H1 (cell line): ENCODE measurements at regions not wholly inside any gene's neighbourhood (a gene's known extent, or its start where the extent isn't known, plus 50 kb on each side); places are given as distances from the start of the nearest gene placed in this dataset.

ENCODE experiments used
- CTCF ChIA-PET: fragments of 300-600 bp; sonication (Branson Sonifier 250); formaldehyde crosslinking; loops from one replicate; lab custom pipeline; 2021; ENCODE audit not compliant: partially characterized antibody; lab: Charles Lee
- POLR2A ChIA-PET: fragments of 300-600 bp; sonication (Branson Sonifier 250); formaldehyde crosslinking; loops from one replicate; lab custom pipeline; 2021; ENCODE audit warnings: inconsistent platforms; ENCODE audit not compliant: partially characterized antibody; lab: Charles Lee
- DNase-seq, 2 experiments: peaks; one replicate each; pipeline versions ENCODE4 v3.0.0 to v3.0.0-alpha.2; 2010 to 2022; ENCODE audit warnings: low spot score in 2 of 2, low read depth in 1 of 2, mixed read lengths in 1 of 2
- FAIRE-seq: peaks from 2 replicates; lab custom pipeline; 2011; peaks lifted over from hg19 to GRCh38; lab: Jason Lieb, UNC
- H2AFZ ChIP-seq: 2 replicates; pipeline ENCODE4 v1.8.1; 2012; ENCODE audit warnings: low read length, inconsistent platforms
- H2AK5ac ChIP-seq: 2 replicates; pipeline ENCODE4 v1.6.1; 2013; ENCODE audit warnings: low read depth, low read length
- H2BK120ac ChIP-seq: replicated peaks from 2 replicates; pipeline ENCODE3; 2013; ENCODE audit warnings: low read depth, low read length, inconsistent platforms
- H2BK12ac ChIP-seq: 2 replicates; pipeline ENCODE4 v1.6.1; 2013; ENCODE audit warnings: low read depth, low read length
- H2BK15ac ChIP-seq: 2 replicates; pipeline ENCODE4 v1.6.1; 2013; ENCODE audit warnings: low read length
- H2BK20ac ChIP-seq: 2 replicates; pipeline ENCODE4 v1.6.1; 2013; ENCODE audit warnings: low read length
- H2BK5ac ChIP-seq: 2 replicates; pipeline ENCODE4 v1.6.1; 2013; ENCODE audit warnings: low read depth, low read length
- H3K14ac ChIP-seq: 2 replicates; pipeline ENCODE4 v1.6.1; 2013; ENCODE audit warnings: inconsistent platforms; ENCODE audit not compliant: insufficient read length
- H3K18ac ChIP-seq: 2 replicates; pipeline ENCODE4 v1.6.1; 2013; ENCODE audit warnings: low read length; ENCODE audit errors: extremely low read depth
- H3K23ac ChIP-seq: 2 replicates; pipeline ENCODE4 v1.6.1; 2013; ENCODE audit warnings: inconsistent platforms; ENCODE audit not compliant: insufficient read length
- H3K23me2 ChIP-seq: 2 replicates; pipeline ENCODE4 v1.6.1; 2013; ENCODE audit warnings: low read depth, low read length
- H3K27ac ChIP-seq: 2 replicates; pipeline ENCODE4 v1.6.1; 2011; ENCODE audit warnings: low read depth, low read length, inconsistent platforms
- H3K27me3 ChIP-seq, 4 experiments: replicated peaks in 1 of 4; 1 replicate in 1 of 4; 2 replicates in 3 of 4; pipeline versions ENCODE4 v1.6.1 to v1.8.1; 2011 to 2013; ENCODE audit warnings: low read length in 3 of 4, mild to moderate bottlenecking in 3 of 4, inconsistent platforms in 2 of 4, mixed read lengths in 2 of 4, moderate library complexity in 1 of 4; ENCODE audit not compliant: control insufficient read depth in 3 of 4, insufficient read depth in 3 of 4; ENCODE audit errors: extremely low read depth in 1 of 4
- H3K36me3 ChIP-seq, 4 experiments: 2 replicates each; pipeline versions ENCODE4 v1.6.1 to v1.8.1; 2011 to 2013; ENCODE audit warnings: mild to moderate bottlenecking in 4 of 4, low read length in 3 of 4, moderate library complexity in 2 of 4, control low read depth in 1 of 4, inconsistent platforms in 1 of 4; ENCODE audit not compliant: insufficient read depth in 4 of 4, control insufficient read depth in 2 of 4
- H3K4ac ChIP-seq: replicated peaks from 2 replicates; pipeline ENCODE3; 2013; ENCODE audit warnings: low read length, low read depth, mixed read lengths, inconsistent platforms; ENCODE audit not compliant: insufficient read length
- H3K4me1 ChIP-seq, 4 experiments: replicated peaks in 1 of 4; 1 replicate in 1 of 4; 2 replicates in 3 of 4; pipeline versions ENCODE4 v1.6.1 to v1.8.1; 2011 to 2013; ENCODE audit warnings: low read length in 3 of 4, inconsistent platforms in 2 of 4, mixed read lengths in 1 of 4; ENCODE audit not compliant: insufficient read depth in 4 of 4, control insufficient read depth in 3 of 4
- H3K4me2 ChIP-seq, 2 experiments: 2 replicates each; pipeline versions ENCODE4 v1.6.1 to v1.8.1; 2011 to 2013; ENCODE audit warnings: low read depth in 2 of 2, low read length in 2 of 2, control low read depth in 1 of 2, inconsistent platforms in 1 of 2, mild to moderate bottlenecking in 1 of 2; ENCODE audit not compliant: insufficient read depth in 1 of 2
- H3K4me3 ChIP-seq, 4 experiments: fragments of 200-600, 300-600 bp in 1 of 4; sonication (generic), shearing (Covaris generic), sonication (Bioruptor Twin) in 1 of 4; 2 replicates each; pipeline versions ENCODE4 v1.5.1 to v1.8.1; 2011 to 2016; ENCODE audit warnings: low read length in 4 of 4, low read depth in 3 of 4, control low read depth in 2 of 4, inconsistent platforms in 2 of 4, mild to moderate bottlenecking in 2 of 4, mixed read lengths in 1 of 4, moderate library complexity in 1 of 4; ENCODE audit not compliant: insufficient read depth in 2 of 4; ENCODE audit errors: extremely low read depth in 1 of 4
- H3K56ac ChIP-seq: replicated peaks from 2 replicates; pipeline ENCODE3; 2013; ENCODE audit warnings: low read depth, mild to moderate bottlenecking, mixed read lengths, low read length, inconsistent platforms; ENCODE audit not compliant: insufficient read length
- H3K79me1 ChIP-seq: 2 replicates; pipeline ENCODE4 v1.6.1; 2013; ENCODE audit warnings: low read depth, low read length, control low read depth
- H3K79me2 ChIP-seq, 2 experiments: 2 replicates each; pipeline versions ENCODE4 v1.6.1 to v1.8.1; 2012 to 2013; ENCODE audit warnings: low read length in 2 of 2, mild to moderate bottlenecking in 2 of 2, inconsistent platforms in 1 of 2; ENCODE audit not compliant: insufficient read depth in 2 of 2, control insufficient read depth in 1 of 2
- H3K9ac ChIP-seq, 4 experiments: replicated peaks in 1 of 4; 1 replicate in 1 of 4; 2 replicates in 3 of 4; pipeline versions ENCODE4 v1.6.1 to v1.8.1; 2011 to 2013; ENCODE audit warnings: low read depth in 3 of 4, low read length in 3 of 4, control low read depth in 2 of 4, mild to moderate bottlenecking in 2 of 4, moderate library complexity in 2 of 4, inconsistent platforms in 1 of 4; ENCODE audit errors: extremely low read depth in 1 of 4
- H3K9me3 ChIP-seq, 2 experiments: 2 replicates each; pipeline versions ENCODE4 v1.6.1 to v1.8.1; 2012 to 2013; ENCODE audit warnings: mild to moderate bottlenecking in 2 of 2, moderate library complexity in 2 of 2, control low read depth in 1 of 2, inconsistent platforms in 1 of 2, low read depth in 1 of 2, low read length in 1 of 2, mixed read lengths in 1 of 2; ENCODE audit not compliant: insufficient read depth in 2 of 2
- H4K20me1 ChIP-seq, 2 experiments: replicated peaks in 1 of 2; 2 replicates each; pipeline versions ENCODE3 to v1.8.1; 2011 to 2013; ENCODE audit warnings: inconsistent platforms in 2 of 2, low read length in 2 of 2, mild to moderate bottlenecking in 1 of 2; ENCODE audit not compliant: insufficient read depth in 2 of 2, control insufficient read depth in 1 of 2
- H4K5ac ChIP-seq: 2 replicates; pipeline ENCODE4 v1.6.1; 2013; ENCODE audit warnings: low read length, low read depth, mixed read lengths, inconsistent platforms; ENCODE audit not compliant: insufficient read length
- H4K8ac ChIP-seq: 2 replicates; pipeline ENCODE4 v1.8.0; 2013; ENCODE audit warnings: mild to moderate bottlenecking, moderate library complexity, low read length, inconsistent platforms; ENCODE audit not compliant: insufficient read depth; ENCODE audit errors: extremely low read depth
- H4K91ac ChIP-seq: replicated peaks from 2 replicates; pipeline ENCODE3; 2013; ENCODE audit warnings: low read length, mixed read lengths, inconsistent platforms; ENCODE audit not compliant: insufficient read length
- BACH1 ChIP-seq: IDR thresholded peaks from 2 replicates; pipeline ENCODE4 v1.6.1; 2012; ENCODE audit warnings: low read length, improper control_type of control experiment
- EZH2 ChIP-seq: fragments of 200-600 bp; sonication (generic); IDR thresholded peaks from 2 replicates; pipeline ENCODE4 v1.7.1; 2012; ENCODE audit warnings: low read depth, mild to moderate bottlenecking, moderate library complexity, low read length, inconsistent platforms; ENCODE audit not compliant: severe bottlenecking
- RAD21 ChIP-seq, 2 experiments: IDR thresholded peaks in 1 of 2; conservative IDR thresholded peaks in 1 of 2; 2 replicates each; pipeline ENCODE4 v1.6.1; 2011; ENCODE audit warnings: low read depth in 2 of 2, low read length in 2 of 2, improper control_type of control experiment in 1 of 2, inconsistent platforms in 1 of 2, mild to moderate bottlenecking in 1 of 2, moderate library complexity in 1 of 2
- RNF2 ChIP-seq: fragments of 200-900, 300-1000 bp; sonication (generic); IDR thresholded peaks from 2 replicates; pipeline ENCODE4 v1.7.1; 2016; ENCODE audit warnings: borderline replicate concordance, low read depth, mild to moderate bottlenecking, antibody characterized with exemption, low read length; ENCODE audit not compliant: poor library complexity, severe bottlenecking; ENCODE audit errors: missing control alignments
- SIX5 ChIP-seq: IDR thresholded peaks from 2 replicates; pipeline ENCODE4 v1.6.1; 2011; ENCODE audit warnings: mild to moderate bottlenecking, low read depth, low read length
- SP1 ChIP-seq: IDR thresholded peaks from 2 replicates; pipeline ENCODE4 v1.6.1; 2011; ENCODE audit warnings: low read depth, low read length
- TAF7 ChIP-seq: optimal IDR thresholded peaks from 2 replicates; pipeline ENCODE3; 2011; ENCODE audit warnings: low read depth, mild to moderate bottlenecking, inconsistent platforms, low read length, moderate library complexity, borderline replicate concordance
- TBP ChIP-seq: IDR thresholded peaks from 2 replicates; pipeline ENCODE4 v1.6.1; 2011; ENCODE audit warnings: low read depth, low read length, improper control_type of control experiment
- YY1 ChIP-seq: IDR thresholded peaks from 2 replicates; pipeline ENCODE4 v1.6.1; 2011; ENCODE audit warnings: low read depth, mild to moderate bottlenecking, low read length
- WGBS, 2 experiments: shearing (Covaris generic) in 1 of 2; methylation state at CpG; one replicate each; pipeline versions ENCODE4 v1.1.6 to v1.1.7; 2013 to 2015; ENCODE audit warnings: low lambda C conversion rate in 2 of 2, mixed read lengths in 2 of 2, inconsistent platforms in 1 of 2, low coverage in 1 of 2, missing lambda C conversion rate in 1 of 2; ENCODE audit not compliant: insufficient replicate concordance in 2 of 2, insufficient coverage in 1 of 2, insufficient read length in 1 of 2; ENCODE audit errors: extremely low coverage in 1 of 2, missing lambda C conversion rate in 1 of 2; 5-methylcytosine and 5-hydroxymethylcytosine counted together

DNA sequence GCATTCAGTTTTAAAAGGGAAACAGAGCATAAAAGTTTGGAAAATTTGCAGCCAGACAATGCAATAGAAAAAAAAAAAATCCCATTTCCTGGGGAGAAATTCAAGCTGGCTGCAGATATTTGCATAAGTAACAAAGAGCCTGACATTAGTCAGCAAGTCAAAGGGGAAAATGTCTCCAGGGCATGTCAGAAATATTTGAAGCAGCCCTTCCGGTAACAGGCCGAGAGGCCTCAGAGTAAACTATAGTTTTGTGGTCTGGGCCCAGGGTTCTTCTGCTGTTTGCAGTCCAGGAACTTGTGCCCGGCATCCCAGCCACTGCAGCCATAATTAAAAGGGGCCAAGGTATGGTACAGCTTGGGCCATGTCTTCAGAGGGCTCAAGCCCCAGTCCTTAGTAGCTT, 411.6 kb upstream of the BCHE start:
- no peak overlapping the region for H3K56ac ChIP-seq
- no peak overlapping the region for H4K8ac ChIP-seq
- FAIRE-seq: no peak
- H4K91ac ChIP-seq: no peak overlapping the region
- no peak overlapping the region for H2BK20ac ChIP-seq
- no peak overlapping the region for H3K4me2 ChIP-seq
- H3K27me3 ChIP-seq: no peaks in the 10 kb centered on the region
- no peak overlapping the region for H3K9ac ChIP-seq
- no peak overlapping the region for H2AFZ ChIP-seq
- H2BK5ac ChIP-seq: no peak overlapping the region
- H3K79me1 ChIP-seq: no peaks in the 10 kb centered on the region
- no peaks in the 10 kb centered on the region for H3K23me2 ChIP-seq
- CTCF ChIA-PET: no interaction called here
- H2BK12ac ChIP-seq: no peak overlapping the region
- H3K79me2 ChIP-seq: no peaks in the 10 kb centered on the region
- TF ChIP-seq TAF7 (no peak), SIX5 (no peak), BACH1 (no peak), RAD21 (IDR thresholded peaks at IDR 0.05 in 1 of 2, conservative IDR thresholded peaks at IDR 0.05 in 1 of 2; ENCODE audit: low read depth in 2 of 2, low read length in 2 of 2) (no peak), YY1 (no peak), TBP (no peak), SP1 (no peak), EZH2 (no peak), RNF2 (no peak)
- TF ChIP-seq, all 59 proteins: peak for 0
- no peak overlapping the region for H3K27ac ChIP-seq
- H3K4ac ChIP-seq: no peak overlapping the region
- peaks cover 0 to 3% (median 0%) of the 10 kb centered on the region in 4 experiments; a peak in 2 of 8 replicates for H3K36me3 ChIP-seq
- no peak overlapping the region for H3K18ac ChIP-seq
- no peak overlapping the region for H4K5ac ChIP-seq
- H3K4me3 ChIP-seq: no peak overlapping the region
- H2BK15ac ChIP-seq: no peak overlapping the region
- POLR2A ChIA-PET: no interaction called here
- H3K4me1 ChIP-seq: no peaks in the 10 kb centered on the region
- H4K20me1 ChIP-seq: no peaks in the 10 kb centered on the region
- WGBS, 2 experiments: 80% methylated on average over 3 of the region's 3 CpGs; no CpG with 5 or more reads in 1 of the 2 experiments
- no peak for DNase-seq
- H2BK120ac ChIP-seq: no peak overlapping the region
- H3K9me3 ChIP-seq: peaks cover 6 to 7% of the 10 kb centered on the region in 2 experiments; a peak in 2 of 4 replicates
- H3K23ac ChIP-seq: no peak overlapping the region
- H3K14ac ChIP-seq: no peak overlapping the region
- H2AK5ac ChIP-seq: no peak overlapping the region
